NCI-H1092 treated with DMSO at 0.1 percent for 48 hours (cell line): ENCODE measurements at regions not wholly inside any gene's neighbourhood (a gene's known extent, or its start where the extent isn't known, plus 50 kb on each side); places are given as distances from the start of the nearest gene placed in this dataset.
"Not testable (repeated sequence)": the region's sequence is repeated elsewhere in the genome, so short reads cannot be mapped to it uniquely, and the experiment has no call there.

Source experiments
- DNase-seq: peaks from one replicate; lab custom pipeline; 2025; lab: John Stamatoyannopoulos, UW

- DNase-seq, result no peak
These were observed 56.3 kb upstream of the USP6NL start for GRCh38 chr10:11667756-11668155.

DNA sequence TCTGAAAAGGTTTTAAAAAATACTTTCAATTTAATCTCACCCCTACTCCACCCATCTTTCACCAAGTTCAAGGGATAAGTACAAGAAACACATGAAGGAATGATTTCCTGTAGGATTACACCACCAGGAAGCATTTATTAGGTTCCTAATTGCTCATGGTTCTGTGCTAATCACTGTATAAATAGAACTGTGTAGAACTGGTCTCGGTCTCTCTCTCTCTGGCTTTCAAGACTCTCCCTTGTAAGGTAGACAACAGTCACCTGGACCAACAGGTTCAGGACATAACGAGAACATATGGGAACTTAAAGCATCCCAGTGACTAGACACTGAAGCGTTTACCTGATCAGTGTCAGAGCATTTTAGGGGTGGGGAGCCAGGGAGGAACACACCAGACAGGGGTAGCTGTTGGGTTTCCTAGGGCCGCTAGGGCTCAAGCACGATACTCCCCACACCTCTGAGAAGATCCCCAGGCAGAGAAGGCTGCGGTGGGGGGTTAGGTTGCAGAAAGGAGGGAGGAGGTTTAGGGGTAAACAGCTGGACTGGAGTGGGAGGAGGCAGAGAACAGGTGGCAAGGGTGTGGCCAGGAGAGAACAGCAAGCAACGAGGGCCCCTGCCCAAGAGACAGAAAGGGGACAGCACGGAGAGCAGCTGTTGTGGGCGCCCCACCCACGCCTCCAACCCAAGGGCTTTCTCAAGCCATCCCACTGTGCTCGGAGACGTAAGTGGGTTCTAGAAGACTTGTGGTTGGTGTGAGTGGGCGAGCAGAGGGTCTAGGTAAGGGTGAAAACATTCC, 52.5 kb upstream of the USP6NL start:
- no peak for DNase-seq

- not testable (repeated sequence) for DNase-seq
These were observed 51.7 kb upstream of the USP6NL start for GRCh38 chr10:11663126-11663515.

DNA sequence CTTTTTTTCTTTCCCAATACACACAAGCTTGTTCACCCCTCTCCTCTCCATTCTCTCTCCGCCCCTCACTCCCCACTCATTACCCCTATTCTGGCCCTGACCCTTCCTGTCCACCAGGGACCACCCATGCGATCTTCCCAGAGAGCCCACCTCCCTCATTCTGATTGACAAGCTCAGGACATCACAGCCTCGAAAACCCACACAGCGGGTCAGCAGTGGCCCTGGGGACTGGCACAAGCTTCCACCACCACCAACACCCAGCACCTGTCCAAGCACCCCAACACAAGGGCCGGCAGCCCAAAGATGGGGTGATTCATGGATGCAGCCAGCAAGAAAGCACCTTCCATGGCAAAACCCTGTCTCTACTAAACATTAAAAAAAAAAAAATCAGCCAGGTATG, 50.0 kb upstream of the USP6NL start:
- DNase-seq, result no peak
